HepG2 (cell line): ENCODE measurements at regions not wholly inside any gene's neighbourhood (a gene's known extent, or its start where the extent isn't known, plus 50 kb on each side); places are given as distances from the start of the nearest gene placed in this dataset.

Source experiments
- ATAC-seq: fragments of 200-7000 bp; cut with Tn5 transposase; 3 replicates; pipeline ENCODE4 v1.9.1; 2020; ENCODE audit warnings: mild to moderate bottlenecking, moderate library complexity
- BruUV-seq: library from RNA; stranded (reverse); fragments of 400-500 nt; replicated peaks from 2 replicates; lab custom pipeline; 2021; lab: Mats Ljungman, UMichigan
- CTCF ChIA-PET: fragments of 300-600 bp; formaldehyde crosslinking; extraction: SDS; loops from one replicate; lab custom pipeline; 2021; ENCODE audit warnings: low total read pairs, inconsistent platforms, low intra/inter-chr PET ratio; lab: Yijun Ruan, JAX
- POLR2A ChIA-PET: fragments of 350-600 bp; sonication (Branson Sonifier 250); formaldehyde crosslinking; loops from one replicate; lab custom pipeline; 2020; ENCODE audit warnings: antibody characterized with exemption, inconsistent platforms; lab: Yijun Ruan, JAX
- DNase-seq: peaks from one replicate; pipeline ENCODE4 v3.0.0-alpha.2; 2015; ENCODE audit warnings: low spot score
- FAIRE-seq: peaks from 3 replicates; lab custom pipeline; 2011; peaks lifted over from hg19 to GRCh38; lab: Jason Lieb, UNC
- H2AFZ ChIP-seq: one replicate; pipeline ENCODE4 v1.6.1; 2011; ENCODE audit warnings: low read length, inconsistent platforms
- H3K27ac ChIP-seq: fragments of 300-600 bp; 3 replicates; pipeline ENCODE4 v1.8.0; 2011; ENCODE audit warnings: mixed run types, mild to moderate bottlenecking, mixed read lengths, low read length, inconsistent platforms; ENCODE audit not compliant: insufficient read depth; ENCODE audit errors: extremely low read length
- H3K27me3 ChIP-seq, 2 experiments: fragments of 200-600 bp in 1 of 2; 2 replicates in 1 of 2; 3 replicates in 1 of 2; pipeline versions ENCODE4 v1.6.0 to v1.8.0; 2011; ENCODE audit warnings: low read length in 2 of 2, mild to moderate bottlenecking in 2 of 2, moderate library complexity in 2 of 2, inconsistent platforms in 1 of 2; ENCODE audit not compliant: insufficient read depth in 2 of 2, control insufficient read depth in 1 of 2
- H3K36me3 ChIP-seq, 2 experiments: fragments of 200-600 bp in 1 of 2; replicated peaks in 1 of 2; 2 replicates in 1 of 2; 3 replicates in 1 of 2; pipeline versions ENCODE4 v1.5.1 to v1.8.0; 2011; ENCODE audit warnings: low read length in 2 of 2, inconsistent platforms in 1 of 2; ENCODE audit not compliant: insufficient read depth in 2 of 2, control insufficient read depth in 1 of 2
- H3K4me1 ChIP-seq: 2 replicates; pipeline ENCODE4 v1.5.1; 2012; ENCODE audit warnings: low read length, inconsistent platforms; ENCODE audit not compliant: insufficient read depth
- H3K4me2 ChIP-seq: 2 replicates; pipeline ENCODE4 v1.6.0; 2011; ENCODE audit warnings: low read depth, low read length, inconsistent platforms
- H3K4me3 ChIP-seq, 3 experiments: fragments of 200-600 bp in 1 of 3; sonication (generic), shearing (Covaris generic) in 1 of 3; replicated peaks in 1 of 3; 2 replicates each; pipeline ENCODE4 v1.5.1; 2011 to 2016; ENCODE audit warnings: low read length in 3 of 3, inconsistent platforms in 2 of 3, low read depth in 2 of 3, mild to moderate bottlenecking in 2 of 3, control low read depth in 1 of 3, mixed read lengths in 1 of 3; ENCODE audit not compliant: insufficient read depth in 1 of 3
- H3K79me2 ChIP-seq: one replicate; pipeline ENCODE4 v1.6.1; 2011; ENCODE audit warnings: low read length, inconsistent platforms; ENCODE audit not compliant: insufficient read depth
- H3K9ac ChIP-seq: 2 replicates; pipeline ENCODE4 v1.6.0; 2011; ENCODE audit warnings: mild to moderate bottlenecking, low read depth, low read length, inconsistent platforms; ENCODE audit not compliant: insufficient read depth
- H3K9me3 ChIP-seq: 2 replicates; pipeline ENCODE4 v1.5.1; 2012; ENCODE audit warnings: mild to moderate bottlenecking, low read length
- H4K20me1 ChIP-seq: 2 replicates; pipeline ENCODE4 v1.6.0; 2011; ENCODE audit warnings: inconsistent platforms, mild to moderate bottlenecking, low read length, moderate library complexity; ENCODE audit not compliant: insufficient read depth
- AHDC1 ChIP-seq: sonication (generic); formaldehyde crosslinking; IDR thresholded peaks from 2 replicates; pipeline ENCODE4 v1.5.1; 2020; ENCODE audit warnings: mild to moderate bottlenecking, missing genetic modification reagents, borderline replicate concordance
- ATRX ChIP-seq: sonication (generic); formaldehyde crosslinking; IDR thresholded peaks from 2 replicates; pipeline ENCODE4 v1.4.0; 2020; ENCODE audit warnings: missing genetic modification reagents, borderline replicate concordance
- HIVEP1 ChIP-seq: sonication (generic); formaldehyde crosslinking; IDR thresholded peaks from 2 replicates; pipeline ENCODE4 v1.4.0; 2020; ENCODE audit warnings: mild to moderate bottlenecking, missing genetic modification reagents
- SALL1 ChIP-seq: sonication (generic); formaldehyde crosslinking; IDR thresholded peaks from 2 replicates; pipeline ENCODE4 v1.8.0; 2022; ENCODE audit warnings: mild to moderate bottlenecking, missing genetic modification reagents
- SP2 ChIP-seq: sonication (generic); formaldehyde crosslinking; IDR thresholded peaks from 2 replicates; pipeline ENCODE4 v1.5.1; 2020; ENCODE audit warnings: mild to moderate bottlenecking, missing genetic modification reagents
- SRF ChIP-seq: IDR thresholded peaks from 2 replicates; pipeline ENCODE4 v1.6.1; 2011; ENCODE audit warnings: mild to moderate bottlenecking, low read depth, low read length, moderate library complexity
- ZBTB3 ChIP-seq: sonication (generic); formaldehyde crosslinking; IDR thresholded peaks from 2 replicates; pipeline ENCODE4 v1.4.0; 2020; ENCODE audit warnings: low read depth, mild to moderate bottlenecking, moderate library complexity, missing genetic modification reagents, borderline replicate concordance
- ZMAT5 ChIP-seq: sonication (generic); formaldehyde crosslinking; IDR thresholded peaks from 2 replicates; pipeline ENCODE4 v1.5.0; 2020; ENCODE audit warnings: mild to moderate bottlenecking, low read depth, missing genetic modification reagents, borderline replicate concordance
- ZNF576 ChIP-seq: sonication (generic); formaldehyde crosslinking; IDR thresholded peaks from 2 replicates; pipeline ENCODE4 v1.4.0; 2020; ENCODE audit warnings: mild to moderate bottlenecking, missing genetic modification reagents
- ZNF598 ChIP-seq: sonication (generic); formaldehyde crosslinking; IDR thresholded peaks from 2 replicates; pipeline ENCODE4 v1.5.1; 2020; ENCODE audit warnings: mild to moderate bottlenecking, missing genetic modification reagents, borderline replicate concordance
- ZNF629 ChIP-seq: sonication (generic); formaldehyde crosslinking; conservative IDR thresholded peaks from 2 replicates; pipeline ENCODE4 v1.5.0; 2020; ENCODE audit warnings: missing genetic modification reagents
- ZNF691 ChIP-seq: sonication (generic); formaldehyde crosslinking; IDR thresholded peaks from 2 replicates; pipeline ENCODE4 v1.4.0; 2020; ENCODE audit warnings: missing genetic modification reagents, low read depth, mild to moderate bottlenecking, borderline replicate concordance
- ZNF780A ChIP-seq: sonication (generic); formaldehyde crosslinking; IDR thresholded peaks from 2 replicates; pipeline ENCODE4 v1.8.0; 2022; ENCODE audit warnings: mild to moderate bottlenecking, missing genetic modification reagents, moderate library complexity
- WGBS: methylation state at CpG from one replicate; pipeline ENCODE4 v1.1.6; 2017; ENCODE audit warnings: low lambda C conversion rate; 5-methylcytosine and 5-hydroxymethylcytosine counted together
- in situ Hi-C: cut with HindIII; loops from 2 replicates; pipeline ENCODE4 v1.10.0; 2017; ENCODE audit warnings: low pct_unique_long_range_greater_than_20kb; ENCODE audit not compliant: extremely low pct_ligation_motif_present
- intact Hi-C: fragments of 100-400 bp; cut with micrococcal nuclease; formaldehyde crosslinking; loops from one replicate; pipeline ENCODE4 v1.10.0; 2022; ENCODE audit not compliant: unreplicated experiment

- Histone ChIP-seq H3K9me3 (peaks cover 14% of the 10 kb centered on the region), H3K4me1 (no peaks in the 10 kb centered on the region), H3K4me3 (no peak overlapping the region), H3K27ac (no peak overlapping the region)
- in situ Hi-C loops: no loop called here
- no peak for TF ChIP-seq ZNF598
- no peak for TF ChIP-seq ZNF780A
- no peak for TF ChIP-seq ATRX (CRISPR knock-in tag)
- no peak for TF ChIP-seq SP2
- no peak for TF ChIP-seq SRF
- no peak for TF ChIP-seq HIVEP1 (CRISPR knock-in tag)
- TF ChIP-seq, all 625 proteins: peak for 0
- no TSS peak for BruUV-seq
- Histone ChIP-seq H4K20me1 (no peaks in the 10 kb centered on the region), H2AFZ (no peak overlapping the region), H3K9ac (no peak overlapping the region), H3K4me2 (no peak overlapping the region), H3K79me2 (no peaks in the 10 kb centered on the region), H3K36me3 (no peaks in the 10 kb centered on the region), H3K27me3 (no peaks in the 10 kb centered on the region)
- no peak for DNase-seq
- no peak for FAIRE-seq
- intact Hi-C loops: no loop called here
- POLR2A ChIA-PET: no interaction called here
- CTCF ChIA-PET: no interaction called here
- WGBS: 2% methylated on average over 2 of the region's 2 CpGs
- ATAC-seq: no peak
These were observed 1151.8 kb downstream of the TYW1 start for GRCh38 chr7:68148440-68148839.

- H3K36me3 ChIP-seq: no peaks in the 10 kb centered on the region
- FAIRE-seq: no peak
- no peaks in the 10 kb centered on the region for H3K9me3 ChIP-seq
- no peaks in the 10 kb centered on the region for H4K20me1 ChIP-seq
- H3K27ac ChIP-seq: no peak overlapping the region
- in situ Hi-C loops: no loop called here
- ChIA-PET POLR2A (no interaction called here), CTCF (no interaction called here)
- no peak overlapping the region for H3K4me2 ChIP-seq
- H3K27me3 ChIP-seq: no peaks in the 10 kb centered on the region
- H2AFZ ChIP-seq: no peak overlapping the region
- 0% methylated on average over 2 of the region's 2 CpGs for WGBS
- BruUV-seq: no TSS peak
- no peaks in the 10 kb centered on the region for H3K79me2 ChIP-seq
- no peak overlapping the region for H3K9ac ChIP-seq
- intact Hi-C loops: no loop called here
- H3K4me1 ChIP-seq: no peaks in the 10 kb centered on the region
- H3K4me3 ChIP-seq: no peak overlapping the region
- no peak for DNase-seq
- ATAC-seq: no peak
- TF ChIP-seq SALL1 (CRISPR knock-in tag) (no peak), ZNF629 (no peak), ZMAT5 (no peak), ZNF576 (CRISPR knock-in tag) (no peak), ZNF691 (CRISPR knock-in tag) (no peak), ZBTB3 (CRISPR knock-in tag) (no peak), AHDC1 (no peak)
These were observed 1155.6 kb downstream of the TYW1 start for GRCh38 chr7:68152205-68152604.
